ENCODE measurements at regions not wholly inside any gene's neighbourhood (a gene's known extent, or its start where the extent isn't known, plus 50 kb on each side); places are given as distances from the start of the nearest gene placed in this dataset.

GRCh38 chr12:92002673-92003382 is 142.8 kb downstream of the BTG1 start:
- TF ChIP-seq POLR2A (IDR thresholded peaks at IDR 0.05) (no peak), CTCF (IDR thresholded peaks at IDR 0.05) (no peak)

Measured in uterus (tissue), 2 donors.